Endothelial cell of umbilical vein (primary cell): ENCODE measurements at regions not wholly inside any gene's neighbourhood (a gene's known extent, or its start where the extent isn't known, plus 50 kb on each side); places are given as distances from the start of the nearest gene placed in this dataset.

Experiments used
- BruUV-seq: library from RNA; stranded (reverse); fragments of 400-500 nt; replicated peaks from 2 replicates; lab custom pipeline; 2021; lab: Mats Ljungman, UMichigan
- CTCF ChIA-PET: fragments of 300-600, 350-600 bp; sonication (Branson Sonifier 250); formaldehyde crosslinking; loops from one replicate; lab custom pipeline; 2021; ENCODE audit warnings: antibody characterized with exemption, inconsistent platforms; lab: Charles Lee
- POLR2A ChIA-PET: fragments of 300-600, 350-600 bp; sonication (Branson Sonifier 250); formaldehyde crosslinking; loops from one replicate; lab custom pipeline; 2021; ENCODE audit warnings: antibody characterized with exemption, inconsistent platforms; lab: Charles Lee
- DNase-seq: peaks from one replicate; pipeline ENCODE4 v3.0.0-alpha.2; 2011; ENCODE audit warnings: low read depth, low spot score
- FAIRE-seq: peaks from 2 replicates; lab custom pipeline; 2011; peaks lifted over from hg19 to GRCh38; lab: Jason Lieb, UNC
- H2AFZ ChIP-seq: 2 replicates; pipeline ENCODE4 v1.6.0; 2012; ENCODE audit warnings: low read depth, low read length, control low read depth, inconsistent platforms
- H3K27ac ChIP-seq: 2 replicates; pipeline ENCODE4 v1.5.1; 2011; ENCODE audit warnings: low read depth, mild to moderate bottlenecking, control low read depth, low read length, moderate library complexity; ENCODE audit not compliant: insufficient read depth
- H3K27me3 ChIP-seq, 2 experiments: 2 replicates each; pipeline versions ENCODE4 v1.6.0 to v1.6.1; 2011; ENCODE audit warnings: low read length in 2 of 2, mixed read lengths in 1 of 2; ENCODE audit not compliant: control insufficient read depth in 2 of 2, insufficient read depth in 2 of 2
- H3K36me3 ChIP-seq, 2 experiments: 2 replicates in 1 of 2; 3 replicates in 1 of 2; pipeline ENCODE4 v1.5.1; 2011; ENCODE audit warnings: low read length in 2 of 2, mild to moderate bottlenecking in 1 of 2, moderate library complexity in 1 of 2; ENCODE audit not compliant: control insufficient read depth in 2 of 2, insufficient read depth in 2 of 2; ENCODE audit errors: extremely low read depth in 1 of 2
- H3K4me1 ChIP-seq: 3 replicates; pipeline ENCODE4 v1.5.1; 2011; ENCODE audit warnings: mild to moderate bottlenecking, low read length; ENCODE audit not compliant: control insufficient read depth, insufficient read depth; ENCODE audit errors: extremely low read depth
- H3K4me2 ChIP-seq: 2 replicates; pipeline ENCODE4 v1.6.1; 2011; ENCODE audit warnings: low read length, control low read depth, mixed read lengths; ENCODE audit not compliant: insufficient read depth
- H3K4me3 ChIP-seq, 3 experiments: fragments of 200-600 bp in 1 of 3; sonication (generic), shearing (Covaris generic) in 1 of 3; replicated peaks in 1 of 3; 2 replicates each; pipeline ENCODE4 v1.5.1; 2011 to 2016; ENCODE audit warnings: control low read depth in 3 of 3, low read length in 3 of 3, mild to moderate bottlenecking in 2 of 3, inconsistent platforms in 1 of 3, low read depth in 1 of 3, moderate library complexity in 1 of 3; ENCODE audit not compliant: insufficient read depth in 1 of 3
- H3K79me2 ChIP-seq: 2 replicates; pipeline ENCODE4 v1.6.0; 2012; ENCODE audit warnings: low read length, inconsistent platforms; ENCODE audit not compliant: control insufficient read depth, insufficient read depth
- H3K9ac ChIP-seq: replicated peaks from 2 replicates; pipeline ENCODE3; 2011; ENCODE audit warnings: low read length, control low read depth; ENCODE audit not compliant: insufficient read depth; ENCODE audit errors: extremely low read depth
- H3K9me1 ChIP-seq: replicated peaks from 3 replicates; pipeline ENCODE4 v1.6.0; 2011; ENCODE audit warnings: mild to moderate bottlenecking, low read length; ENCODE audit not compliant: control insufficient read depth, insufficient read depth; ENCODE audit errors: extremely low read depth
- H3K9me3 ChIP-seq: replicated peaks from 2 replicates; pipeline ENCODE4 v1.5.1; 2012; ENCODE audit warnings: low read length, inconsistent platforms; ENCODE audit not compliant: control insufficient read depth, insufficient read depth
- H4K20me1 ChIP-seq: replicated peaks from 2 replicates; pipeline ENCODE3; 2011; ENCODE audit warnings: mild to moderate bottlenecking, low read length; ENCODE audit not compliant: control insufficient read depth, insufficient read depth; ENCODE audit errors: extremely low read depth
- EZH2 ChIP-seq: IDR thresholded peaks from 2 replicates; pipeline ENCODE4 v1.6.1; 2012; ENCODE audit warnings: borderline replicate concordance, low read depth, mild to moderate bottlenecking, moderate library complexity, low read length, inconsistent platforms; ENCODE audit not compliant: severe bottlenecking
- FOS ChIP-seq: IDR thresholded peaks from 2 replicates; pipeline ENCODE4 v1.6.1; 2011; ENCODE audit warnings: mild to moderate bottlenecking, low read length, moderate library complexity, borderline replicate concordance; ENCODE audit not compliant: insufficient read depth
- GATA2 ChIP-seq: IDR thresholded peaks from 2 replicates; pipeline ENCODE4 v1.7.0; 2011; ENCODE audit warnings: low read depth, mild to moderate bottlenecking, moderate library complexity, mixed read lengths, low read length; ENCODE audit not compliant: insufficient read length, insufficient read depth
- JUN ChIP-seq: IDR thresholded peaks from 2 replicates; pipeline ENCODE4 v1.6.1; 2011; ENCODE audit warnings: borderline replicate concordance, low read depth; ENCODE audit not compliant: insufficient read length, insufficient read depth
- MYC ChIP-seq: IDR thresholded peaks from one replicate; pipeline ENCODE4 v1.6.1; 2011; ENCODE audit warnings: mild to moderate bottlenecking, low read depth, low read length
- POLR2A ChIP-seq: IDR thresholded peaks from 2 replicates; pipeline ENCODE4 v1.6.1; 2012; ENCODE audit warnings: low read depth, mild to moderate bottlenecking, control low read depth, low read length
- POLR2AphosphoS5 ChIP-seq: IDR thresholded peaks from 2 replicates; pipeline ENCODE4 v1.6.1; 2012; ENCODE audit warnings: low read depth, mild to moderate bottlenecking, control low read depth, low read length, moderate library complexity; ENCODE audit not compliant: insufficient read depth
- dilution Hi-C: fragments of 300-500 bp; cut with MboI; formaldehyde crosslinking; loops from one replicate; pipeline ENCODE4 v1.15.0; 2019; ENCODE audit warnings: low sequenced_read_pairs; ENCODE audit not compliant: extremely low pct_ligation_motif_present
- intact Hi-C: fragments of 100-400 bp; cut with micrococcal nuclease; formaldehyde crosslinking; loops from one replicate; pipeline ENCODE4 v1.10.0; 2022
- TF ChIP-seq, protein P1 (sequence below), 2 donors: IDR thresholded peaks; 1 replicate in 1 of 2; 2 replicates in 1 of 2; pipeline ENCODE4 v1.5.1; 2011; ENCODE audit warnings: low read length in 2 of 2, mild to moderate bottlenecking in 2 of 2, moderate library complexity in 2 of 2, control low read depth in 1 of 2, inconsistent platforms in 1 of 2, low read depth in 1 of 2; ENCODE audit not compliant: insufficient read depth in 1 of 2; ENCODE audit errors: extremely low read depth in 1 of 2
- TF ChIP-seq, protein P2 (sequence below): IDR thresholded peaks from 2 replicates; pipeline ENCODE4 v1.6.1; 2011; ENCODE audit not compliant: insufficient read depth, insufficient read length

DNA sequence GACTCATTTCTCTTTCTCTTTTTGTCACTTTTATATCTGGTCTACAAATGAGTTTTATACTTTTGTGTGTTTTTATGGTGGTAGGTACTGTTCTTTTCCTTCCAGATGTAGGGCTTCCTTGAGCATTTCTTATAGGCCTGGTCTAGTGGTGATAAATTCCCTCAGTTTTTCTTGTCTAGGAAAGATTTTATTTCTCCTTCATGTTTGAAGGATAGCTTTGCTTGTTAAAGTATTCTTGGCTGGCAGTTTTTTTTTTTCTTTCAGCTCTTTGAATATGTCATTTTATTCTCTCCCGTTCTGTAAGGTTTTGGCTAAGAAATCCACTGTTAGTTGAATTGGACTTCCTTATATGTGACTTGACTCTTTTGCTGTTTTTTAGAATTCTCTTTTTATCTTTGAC is 292.7 kb downstream of the RPS24 start:
- no peaks in the 10 kb centered on the region for H3K4me1 ChIP-seq
- intact Hi-C loops (no loop called here), dilution Hi-C loops (no loop called here)
- peaks cover 0 to 10% of the 10 kb centered on the region in 2 experiments for H3K27me3 ChIP-seq
- H3K36me3 ChIP-seq, result no peaks in the 10 kb centered on the region
- no peaks in the 10 kb centered on the region for H4K20me1 ChIP-seq
- no peaks in the 10 kb centered on the region for H3K9me1 ChIP-seq
- no peak overlapping the region for H2AFZ ChIP-seq
- H3K27ac ChIP-seq, result no peak overlapping the region
- DNase-seq (no peak), FAIRE-seq (no peak)
- ChIA-PET POLR2A (no interaction called here), CTCF (interaction anchor here (1.2 kb wide), 1 partner anchor 44 kb away, joined by 3 read pairs; no protein-coding TSS in a partner anchor)
- no peaks in the 10 kb centered on the region for H3K79me2 ChIP-seq
- H3K4me2 ChIP-seq, result no peak overlapping the region
- TF ChIP-seq JUN (no peak), POLR2A (no peak), EZH2 (no peak), POLR2AphosphoS5 (no peak), GATA2 (no peak), FOS (no peak), MYC (no peak)
- TF ChIP-seq, protein P1, sequence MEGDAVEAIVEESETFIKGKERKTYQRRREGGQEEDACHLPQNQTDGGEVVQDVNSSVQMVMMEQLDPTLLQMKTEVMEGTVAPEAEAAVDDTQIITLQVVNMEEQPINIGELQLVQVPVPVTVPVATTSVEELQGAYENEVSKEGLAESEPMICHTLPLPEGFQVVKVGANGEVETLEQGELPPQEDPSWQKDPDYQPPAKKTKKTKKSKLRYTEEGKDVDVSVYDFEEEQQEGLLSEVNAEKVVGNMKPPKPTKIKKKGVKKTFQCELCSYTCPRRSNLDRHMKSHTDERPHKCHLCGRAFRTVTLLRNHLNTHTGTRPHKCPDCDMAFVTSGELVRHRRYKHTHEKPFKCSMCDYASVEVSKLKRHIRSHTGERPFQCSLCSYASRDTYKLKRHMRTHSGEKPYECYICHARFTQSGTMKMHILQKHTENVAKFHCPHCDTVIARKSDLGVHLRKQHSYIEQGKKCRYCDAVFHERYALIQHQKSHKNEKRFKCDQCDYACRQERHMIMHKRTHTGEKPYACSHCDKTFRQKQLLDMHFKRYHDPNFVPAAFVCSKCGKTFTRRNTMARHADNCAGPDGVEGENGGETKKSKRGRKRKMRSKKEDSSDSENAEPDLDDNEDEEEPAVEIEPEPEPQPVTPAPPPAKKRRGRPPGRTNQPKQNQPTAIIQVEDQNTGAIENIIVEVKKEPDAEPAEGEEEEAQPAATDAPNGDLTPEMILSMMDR (IDR thresholded peaks at IDR 0.05; ENCODE audit: extremely low read depth in 1 of 2, insufficient read depth in 1 of 2, low read depth in 1 of 2, low read length in 2 of 2), result no peak
- TF ChIP-seq, protein P2, sequence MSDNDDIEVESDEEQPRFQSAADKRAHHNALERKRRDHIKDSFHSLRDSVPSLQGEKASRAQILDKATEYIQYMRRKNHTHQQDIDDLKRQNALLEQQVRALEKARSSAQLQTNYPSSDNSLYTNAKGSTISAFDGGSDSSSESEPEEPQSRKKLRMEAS, result no peak
- no TSS peak for BruUV-seq
- no peak overlapping the region for H3K4me3 ChIP-seq
- H3K9ac ChIP-seq, result no peak overlapping the region
- no peaks in the 10 kb centered on the region for H3K9me3 ChIP-seq
